HG03460 (cell line): ENCODE measurements at regions not wholly inside any gene's neighbourhood (a gene's known extent, or its start where the extent isn't known, plus 50 kb on each side); places are given as distances from the start of the nearest gene placed in this dataset.
"Not testable (repeated sequence)": the region's sequence is repeated elsewhere in the genome, so short reads cannot be mapped to it uniquely, and the experiment has no call there.

ENCODE experiments used
- ATAC-seq: cut with Tn5 transposase; IDR thresholded peaks from one replicate; pipeline ENCODE4 v1.9.1; 2021; ENCODE audit not compliant: unreplicated experiment

DNA sequence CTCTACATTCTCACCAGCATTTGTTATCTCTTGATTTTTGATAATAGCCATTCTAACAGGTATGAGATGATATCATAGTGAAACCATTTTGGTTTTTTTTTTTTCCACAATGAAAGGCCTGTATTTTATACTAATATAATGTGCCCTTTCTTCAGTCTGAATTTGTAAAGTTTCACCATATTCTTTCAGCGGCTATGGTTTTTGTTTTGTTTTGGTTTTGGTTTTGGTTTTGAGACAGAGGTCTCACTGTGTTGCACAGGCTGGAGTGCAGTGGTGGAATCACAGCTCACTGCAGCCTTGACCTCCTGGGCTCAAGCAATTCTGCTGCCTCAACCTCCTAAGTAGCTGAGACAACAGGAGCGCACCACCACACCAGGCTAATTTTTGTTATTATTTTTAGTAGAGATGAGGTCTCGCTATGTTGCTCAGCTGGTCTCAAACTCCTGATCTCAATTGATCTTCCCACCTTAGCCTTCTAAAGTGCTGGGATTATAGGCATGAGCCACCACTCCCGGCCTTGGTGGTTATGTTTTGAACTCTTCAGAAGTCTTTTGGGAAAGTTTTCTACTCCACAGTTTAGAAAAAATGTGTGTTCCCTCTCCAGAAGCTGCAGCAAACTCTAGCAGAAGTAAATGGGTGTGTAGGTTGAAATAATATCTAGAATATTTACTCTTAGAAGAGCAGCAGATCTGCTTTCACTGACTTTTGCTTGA lies 110.2 kb upstream of the UMPS start:
- ATAC-seq = no peak

DNA sequence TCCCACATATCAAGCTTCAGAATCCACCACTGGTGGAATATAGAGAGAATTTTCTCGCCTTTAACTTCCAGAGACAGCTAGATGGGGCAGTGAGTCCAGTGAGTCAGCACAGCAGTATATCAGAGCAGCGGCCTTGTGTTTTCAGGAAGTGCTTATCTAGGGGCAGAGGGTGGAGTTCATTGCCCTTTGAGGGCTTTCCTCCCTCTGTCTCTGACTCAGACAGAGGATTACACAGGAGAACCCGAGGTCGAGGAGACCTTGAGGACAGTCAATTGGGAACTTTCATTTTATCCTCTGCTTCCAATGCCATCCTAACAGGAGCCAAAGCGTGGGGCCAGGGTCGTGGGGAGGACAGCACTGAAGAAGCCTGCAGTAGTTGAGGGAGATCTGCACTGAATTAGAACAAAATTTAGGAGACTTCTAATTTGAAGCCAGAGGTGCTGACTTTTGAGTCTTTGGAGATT lies 109.6 kb upstream of the UMPS start:
- ATAC-seq = peak; percentile 45

- no peak for ATAC-seq
These were observed 108.8 kb upstream of the UMPS start for GRCh38 chr3:124621498-124621897.

DNA sequence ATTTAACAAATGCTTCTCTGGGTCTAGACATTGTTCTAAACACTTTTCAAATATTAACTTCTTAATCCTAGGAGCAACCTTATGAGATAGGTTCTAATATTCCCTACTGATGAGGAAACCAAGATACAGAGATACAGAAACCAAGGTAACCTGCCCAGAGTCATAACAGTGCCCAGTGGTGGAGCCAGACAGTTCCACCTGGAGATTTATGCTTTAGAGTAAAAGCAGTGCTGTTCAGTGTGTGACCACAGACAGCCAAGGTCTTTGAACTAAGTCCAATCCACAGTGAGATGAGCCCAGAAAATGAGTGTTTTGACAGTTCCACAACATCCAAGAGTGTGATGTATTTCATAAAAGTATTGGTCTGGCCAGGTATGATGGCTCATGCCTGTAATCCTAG lies 105.2 kb upstream of the UMPS start:
- no peak for ATAC-seq

DNA sequence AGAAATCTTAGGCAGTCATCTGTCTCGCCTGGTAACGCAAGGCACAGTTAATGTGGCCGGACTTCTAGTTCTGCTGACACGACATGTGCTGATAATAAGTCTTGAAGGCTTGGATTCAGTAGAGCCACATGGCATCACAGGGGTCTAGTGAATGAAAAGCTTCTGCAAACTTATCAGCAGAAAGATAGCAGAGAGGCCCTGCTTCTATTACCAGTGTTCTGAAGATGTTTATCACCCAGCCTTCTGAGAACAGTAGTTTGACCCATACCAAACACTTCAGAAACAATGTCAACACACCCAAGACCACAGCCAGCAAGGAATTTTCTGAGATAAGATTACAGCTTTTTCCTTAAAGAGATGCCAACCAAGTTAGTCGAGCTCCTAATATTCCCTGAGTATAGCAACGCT lies 102.7 kb upstream of the UMPS start:
- no peak for ATAC-seq

GRCh38 chr3:124628863-124629262 lies 101.4 kb upstream of the UMPS start:
- ATAC-seq = no peak

- no peak for ATAC-seq
These were observed 100.8 kb upstream of the UMPS start for GRCh38 chr3:124629497-124629896.

GRCh38 chr3:124630960-124631359 lies 99.3 kb upstream of the UMPS start:
- no peak for ATAC-seq

GRCh38 chr3:124631727-124632126 lies 98.5 kb upstream of the UMPS start:
- ATAC-seq = no peak

DNA sequence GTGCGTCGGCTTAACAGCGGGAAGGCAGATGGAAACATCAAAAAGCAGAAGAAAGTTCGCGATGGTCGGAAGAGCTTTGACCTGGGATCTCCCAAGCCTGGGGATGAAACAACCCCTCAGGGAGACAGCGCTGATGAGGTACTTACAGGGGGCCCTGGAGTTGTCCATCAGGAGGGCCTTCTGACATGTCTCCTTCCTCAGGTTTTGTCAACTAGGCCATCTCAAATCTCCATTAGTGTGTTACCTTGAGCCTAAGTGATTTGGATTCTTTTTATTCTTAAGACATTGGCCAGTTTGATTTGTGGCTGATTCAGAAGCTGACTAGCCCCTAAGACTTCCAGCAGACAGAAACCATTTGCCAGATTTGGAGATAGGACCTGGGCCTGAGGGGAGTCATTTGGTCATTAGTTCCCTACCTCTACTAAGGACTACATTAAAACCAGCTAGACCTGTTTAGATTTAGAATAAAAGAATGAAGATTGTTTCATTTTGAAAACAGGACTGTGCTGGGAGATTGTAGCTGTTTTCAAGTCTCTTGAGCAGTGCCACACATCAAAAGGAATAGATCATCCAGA lies 97.6 kb upstream of the UMPS start:
- no peak for ATAC-seq

DNA sequence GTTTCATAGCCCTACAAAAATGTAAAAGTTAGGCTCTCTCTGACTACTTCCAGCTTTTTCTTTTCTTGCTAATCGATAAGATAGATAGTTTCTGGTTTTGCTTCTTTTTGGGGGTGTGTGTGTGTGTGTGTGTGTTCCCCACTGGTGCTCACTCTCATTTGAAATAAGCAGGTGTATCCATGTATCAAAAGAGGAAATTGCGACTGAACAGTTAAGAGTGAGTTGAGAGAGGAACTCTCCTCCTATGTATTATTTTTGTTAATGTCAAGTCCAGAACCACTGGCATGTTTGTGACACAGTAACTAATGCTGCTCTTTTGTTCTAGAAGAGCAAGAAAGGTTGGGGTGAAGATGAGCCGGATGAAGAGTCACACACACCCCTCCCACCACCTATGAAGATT lies 96.7 kb upstream of the UMPS start:
- no peak for ATAC-seq

DNA sequence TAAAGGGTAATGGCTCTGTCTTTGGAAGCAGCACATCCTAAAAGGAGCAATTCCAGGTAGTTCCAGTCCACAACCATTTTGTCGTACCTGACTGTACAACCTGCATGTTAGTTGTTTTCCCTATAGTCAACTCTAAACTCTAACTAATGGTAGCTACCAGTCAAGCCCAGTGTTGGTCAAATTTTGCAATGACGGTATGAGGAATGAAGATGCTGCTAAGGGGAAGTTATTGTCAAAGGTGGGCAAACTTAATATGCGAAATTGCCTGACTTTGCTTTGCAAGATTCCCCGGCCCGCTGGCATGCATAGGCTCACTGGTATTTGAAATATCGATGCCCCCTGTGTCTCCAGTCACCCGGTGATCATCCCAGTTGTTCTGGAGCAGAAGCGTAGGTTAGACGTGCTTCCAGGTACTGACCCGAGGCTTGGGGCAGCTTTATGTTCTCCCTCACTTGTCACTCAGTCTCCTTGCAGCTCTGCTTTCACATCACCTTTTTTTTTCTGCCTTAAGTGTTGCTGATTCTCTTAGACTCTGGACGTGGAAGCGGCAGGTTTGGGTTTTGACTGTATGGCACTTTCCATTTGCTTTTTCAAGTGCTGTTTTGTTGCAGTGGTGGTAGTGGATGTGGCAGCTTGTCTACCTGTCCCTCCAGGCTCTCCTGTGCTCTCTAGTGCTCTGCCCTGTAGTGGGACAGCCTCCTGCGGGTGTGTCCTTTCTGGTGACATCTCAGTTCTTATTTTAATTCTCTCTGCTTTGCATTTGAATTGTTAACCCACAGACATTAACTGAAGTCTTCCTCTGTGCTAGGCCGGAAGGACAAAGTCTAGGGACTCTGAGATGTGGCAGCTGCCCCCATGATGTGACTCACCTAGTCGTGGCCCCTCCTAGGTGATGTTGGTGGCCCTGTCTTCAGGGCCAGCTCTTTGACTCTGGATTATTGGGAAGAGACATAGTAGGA lies 95.8 kb upstream of the UMPS start:
- no peak for ATAC-seq

DNA sequence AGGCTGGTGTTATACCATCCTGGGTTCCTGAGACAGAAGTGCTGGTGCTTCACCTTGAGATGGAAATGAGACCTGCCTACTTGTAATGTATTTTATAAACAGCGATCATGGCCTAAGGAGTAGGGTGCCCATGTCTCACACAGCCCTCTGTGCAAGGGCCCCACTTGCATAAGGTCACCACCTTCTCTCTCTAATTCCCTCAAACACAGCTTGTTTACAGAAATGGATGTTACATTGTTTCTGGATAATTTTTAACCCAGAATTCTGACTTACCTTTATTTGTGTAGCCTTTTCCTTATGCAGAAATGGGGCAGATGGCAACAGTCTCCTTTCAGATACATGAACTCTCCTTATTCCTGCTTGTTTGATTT lies 95.1 kb upstream of the UMPS start:
- ATAC-seq = no peak

DNA sequence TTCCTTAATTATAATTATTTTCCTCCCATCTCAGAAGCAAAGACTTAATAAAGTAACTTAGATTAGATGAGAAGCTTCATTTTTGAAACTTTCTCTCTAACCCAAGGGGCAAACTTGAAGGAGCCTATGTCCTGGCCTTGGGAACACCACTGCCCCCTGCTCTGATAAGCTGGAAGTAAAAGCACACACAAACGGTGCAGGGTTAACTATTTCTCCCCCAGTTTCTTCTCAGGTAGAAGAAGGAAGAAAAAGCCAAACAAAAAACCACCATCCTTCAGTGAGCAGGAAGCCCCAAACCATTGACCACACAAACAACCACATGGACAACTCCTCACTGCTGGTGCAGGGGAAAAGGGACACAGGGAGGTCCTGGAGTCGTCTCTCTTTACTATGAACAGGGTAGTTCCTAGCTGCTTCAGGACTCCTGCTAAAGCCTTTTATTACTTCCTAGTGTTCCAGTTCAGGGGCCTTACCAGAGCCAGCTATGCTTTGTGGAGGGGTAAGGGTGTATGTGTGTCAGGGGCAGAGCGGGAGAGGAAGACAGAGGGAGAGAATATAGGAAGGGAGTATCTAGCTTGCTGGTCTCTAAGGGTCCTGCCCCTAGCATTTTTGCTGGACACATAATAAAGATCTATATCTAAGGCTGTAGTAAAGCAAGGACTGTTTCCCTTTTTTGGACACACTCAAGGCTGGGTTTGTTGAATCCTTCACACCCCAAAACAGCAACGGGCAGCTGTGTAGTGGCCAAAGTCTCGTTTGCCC lies 94.0 kb upstream of the UMPS start:
- no peak for ATAC-seq

- no peak for ATAC-seq
These were observed 93.4 kb upstream of the UMPS start for GRCh38 chr3:124636863-124637296.

DNA sequence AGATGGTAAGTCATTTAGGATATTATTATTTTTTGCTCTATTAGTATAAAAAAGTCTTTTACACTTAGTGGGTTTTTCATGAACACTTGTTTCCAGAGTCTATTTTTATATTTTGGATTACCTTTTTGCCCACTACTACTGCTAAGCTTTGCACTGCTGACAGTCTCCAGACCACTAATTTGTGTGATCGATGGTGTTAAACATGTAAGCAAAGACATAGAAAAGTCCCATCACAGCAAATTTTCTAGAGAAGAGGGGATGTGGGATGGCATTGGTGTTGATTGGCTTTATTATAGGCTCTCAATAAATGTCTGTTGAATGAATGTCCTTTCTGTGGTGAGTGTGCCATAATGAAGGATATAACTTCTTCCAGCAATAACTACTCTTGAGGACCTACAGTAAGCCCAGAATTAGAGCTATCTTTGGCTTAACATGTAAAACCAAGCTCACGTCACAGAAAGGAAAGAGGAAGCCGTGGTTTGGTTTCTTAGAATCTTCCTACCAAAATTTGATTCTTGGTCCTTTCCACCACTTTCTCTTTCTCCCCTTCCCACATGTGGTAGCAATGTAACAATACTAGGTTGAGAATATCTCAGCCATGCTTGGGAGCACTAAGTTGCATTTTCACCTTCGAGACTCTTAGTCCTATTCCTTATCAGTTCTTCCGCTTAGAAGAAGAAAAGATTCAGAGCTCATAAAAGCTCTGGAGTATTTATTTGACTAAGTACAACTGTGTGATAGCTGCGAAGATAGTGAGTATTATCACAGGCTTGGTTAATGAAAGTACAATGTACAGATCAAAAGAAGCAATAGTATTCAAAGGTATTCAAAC lies 90.6 kb upstream of the UMPS start:
- ATAC-seq = peak; percentile 55

DNA sequence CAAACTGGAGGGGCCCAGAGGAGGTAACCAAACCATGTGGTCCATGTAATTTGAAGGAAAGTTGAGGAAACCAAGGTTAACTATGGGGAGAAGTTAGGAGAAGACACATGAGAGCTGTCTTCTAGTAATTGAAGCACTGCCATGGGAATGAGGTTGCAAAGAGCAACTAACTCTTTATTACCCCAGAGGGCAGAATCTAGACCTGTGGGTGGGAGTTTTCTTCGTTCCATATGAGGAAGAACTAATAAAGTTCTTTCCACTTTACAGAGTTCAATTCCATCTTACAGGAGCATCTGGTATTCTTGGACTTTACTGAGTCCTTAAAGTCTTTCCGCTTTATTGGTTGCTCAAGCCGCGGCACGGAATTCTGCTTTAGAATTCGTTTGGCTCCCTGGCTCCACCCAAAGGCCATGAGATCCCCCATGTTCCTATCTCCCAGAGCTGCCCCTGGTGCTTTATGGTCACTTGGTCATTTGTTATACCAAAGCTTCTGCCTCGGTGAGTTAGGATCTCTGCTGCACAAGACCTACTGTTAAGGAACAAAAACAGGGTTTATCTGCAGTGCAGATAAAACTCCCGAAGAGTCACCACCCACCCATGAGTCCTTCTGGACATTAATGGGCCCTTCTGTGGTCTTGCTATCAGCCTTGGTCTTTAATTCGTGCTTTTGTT lies 89.5 kb upstream of the UMPS start:
- ATAC-seq = no peak

GRCh38 chr3:124643453-124643852 lies 86.8 kb upstream of the UMPS start:
- no peak for ATAC-seq

DNA sequence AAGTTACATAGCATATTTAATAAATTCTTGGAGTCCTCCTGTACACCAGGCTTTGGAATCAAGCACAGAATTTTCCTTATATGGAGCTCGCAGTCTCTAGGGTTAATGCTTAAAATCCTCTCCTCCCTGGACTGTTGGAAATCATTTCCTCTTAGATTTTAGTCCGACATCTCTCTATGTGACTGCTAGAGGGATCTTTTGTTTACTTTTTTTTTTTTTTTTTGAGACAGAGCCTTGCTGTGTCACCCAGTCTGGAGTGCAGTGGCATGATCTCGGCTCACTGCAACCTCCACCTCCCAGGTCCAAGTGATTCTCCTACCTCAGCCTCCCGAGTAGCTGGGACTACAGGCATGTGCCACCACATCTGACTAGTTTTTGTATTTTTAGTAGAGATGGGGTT lies 84.1 kb upstream of the UMPS start:
- not testable (repeated sequence) for ATAC-seq

DNA sequence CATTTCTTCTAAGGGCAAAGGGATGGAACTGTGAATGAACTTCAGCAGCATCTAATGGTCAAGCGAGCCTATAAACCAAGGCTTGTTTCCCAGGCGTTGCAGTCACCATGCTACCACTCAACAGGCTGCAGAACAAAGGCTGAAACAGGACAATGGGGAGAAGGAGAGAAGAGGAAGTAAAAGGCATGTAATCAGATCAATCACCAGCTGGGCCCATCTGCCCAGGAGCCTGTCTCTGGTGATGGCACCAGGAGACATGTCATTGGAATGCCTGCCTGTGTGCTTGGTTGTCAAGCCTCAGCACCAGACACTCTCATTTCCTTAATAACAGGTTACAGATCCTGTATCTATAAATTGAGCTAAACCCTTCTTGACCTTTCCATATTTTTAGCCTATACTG lies 81.7 kb upstream of the UMPS start:
- no peak for ATAC-seq
